GM12864 (cell line): ENCODE measurements at regions not wholly inside any gene's neighbourhood (a gene's known extent, or its start where the extent isn't known, plus 50 kb on each side); places are given as distances from the start of the nearest gene placed in this dataset.

Experiments
- DNase-seq: peaks from one replicate; pipeline ENCODE4 v3.0.0-alpha.2; 2011; ENCODE audit warnings: low read depth
- H3K4me3 ChIP-seq: 2 replicates; pipeline ENCODE4 v1.5.1; 2011; ENCODE audit warnings: mild to moderate bottlenecking, low read depth, low read length, control low read depth
- TF ChIP-seq, protein P1 (sequence below): IDR thresholded peaks from 2 replicates; pipeline ENCODE4 v1.5.1; 2011; ENCODE audit warnings: low read depth, mild to moderate bottlenecking, moderate library complexity, low read length, control low read depth, inconsistent platforms; ENCODE audit errors: missing control alignments

DNA sequence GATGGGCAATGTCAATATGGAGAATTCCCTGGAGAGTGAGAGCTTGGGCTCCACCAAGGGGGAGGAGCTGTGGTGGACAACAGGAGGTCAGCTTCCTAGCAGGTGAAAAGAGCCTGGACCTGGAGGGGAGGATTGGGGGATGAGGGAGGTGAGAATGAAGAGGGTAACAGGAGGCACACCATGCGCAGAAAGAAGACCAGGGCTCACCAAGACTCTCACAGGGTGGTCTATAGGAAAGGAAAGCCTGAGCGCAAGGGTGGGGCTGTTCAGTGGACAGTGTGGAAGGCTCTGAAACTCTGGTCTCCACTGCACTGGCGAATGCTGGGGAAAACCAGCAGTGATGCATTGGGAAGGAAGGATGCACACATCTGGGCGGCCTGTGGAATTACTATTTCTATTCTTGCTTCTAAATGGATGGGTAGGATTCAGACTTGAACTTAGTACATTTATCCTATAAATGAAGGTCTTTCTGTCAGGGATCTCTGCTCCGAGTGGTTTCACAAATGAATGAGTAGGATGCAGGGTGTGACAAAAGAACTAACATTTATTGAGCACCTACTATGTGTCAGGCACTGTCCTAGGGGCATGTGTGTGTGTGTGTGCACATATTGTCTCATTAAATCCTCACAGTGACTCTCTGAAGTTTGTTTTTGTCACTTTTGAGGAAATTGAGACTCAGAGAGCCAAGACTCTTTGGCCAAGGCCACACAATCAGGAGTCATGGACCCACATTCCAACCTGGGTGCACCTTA is 152.7 kb downstream of the CD83 start:
- TF ChIP-seq, protein P1, sequence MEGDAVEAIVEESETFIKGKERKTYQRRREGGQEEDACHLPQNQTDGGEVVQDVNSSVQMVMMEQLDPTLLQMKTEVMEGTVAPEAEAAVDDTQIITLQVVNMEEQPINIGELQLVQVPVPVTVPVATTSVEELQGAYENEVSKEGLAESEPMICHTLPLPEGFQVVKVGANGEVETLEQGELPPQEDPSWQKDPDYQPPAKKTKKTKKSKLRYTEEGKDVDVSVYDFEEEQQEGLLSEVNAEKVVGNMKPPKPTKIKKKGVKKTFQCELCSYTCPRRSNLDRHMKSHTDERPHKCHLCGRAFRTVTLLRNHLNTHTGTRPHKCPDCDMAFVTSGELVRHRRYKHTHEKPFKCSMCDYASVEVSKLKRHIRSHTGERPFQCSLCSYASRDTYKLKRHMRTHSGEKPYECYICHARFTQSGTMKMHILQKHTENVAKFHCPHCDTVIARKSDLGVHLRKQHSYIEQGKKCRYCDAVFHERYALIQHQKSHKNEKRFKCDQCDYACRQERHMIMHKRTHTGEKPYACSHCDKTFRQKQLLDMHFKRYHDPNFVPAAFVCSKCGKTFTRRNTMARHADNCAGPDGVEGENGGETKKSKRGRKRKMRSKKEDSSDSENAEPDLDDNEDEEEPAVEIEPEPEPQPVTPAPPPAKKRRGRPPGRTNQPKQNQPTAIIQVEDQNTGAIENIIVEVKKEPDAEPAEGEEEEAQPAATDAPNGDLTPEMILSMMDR = no peak
- no peak for DNase-seq
- H3K4me3 ChIP-seq = no peak overlapping the region

DNA sequence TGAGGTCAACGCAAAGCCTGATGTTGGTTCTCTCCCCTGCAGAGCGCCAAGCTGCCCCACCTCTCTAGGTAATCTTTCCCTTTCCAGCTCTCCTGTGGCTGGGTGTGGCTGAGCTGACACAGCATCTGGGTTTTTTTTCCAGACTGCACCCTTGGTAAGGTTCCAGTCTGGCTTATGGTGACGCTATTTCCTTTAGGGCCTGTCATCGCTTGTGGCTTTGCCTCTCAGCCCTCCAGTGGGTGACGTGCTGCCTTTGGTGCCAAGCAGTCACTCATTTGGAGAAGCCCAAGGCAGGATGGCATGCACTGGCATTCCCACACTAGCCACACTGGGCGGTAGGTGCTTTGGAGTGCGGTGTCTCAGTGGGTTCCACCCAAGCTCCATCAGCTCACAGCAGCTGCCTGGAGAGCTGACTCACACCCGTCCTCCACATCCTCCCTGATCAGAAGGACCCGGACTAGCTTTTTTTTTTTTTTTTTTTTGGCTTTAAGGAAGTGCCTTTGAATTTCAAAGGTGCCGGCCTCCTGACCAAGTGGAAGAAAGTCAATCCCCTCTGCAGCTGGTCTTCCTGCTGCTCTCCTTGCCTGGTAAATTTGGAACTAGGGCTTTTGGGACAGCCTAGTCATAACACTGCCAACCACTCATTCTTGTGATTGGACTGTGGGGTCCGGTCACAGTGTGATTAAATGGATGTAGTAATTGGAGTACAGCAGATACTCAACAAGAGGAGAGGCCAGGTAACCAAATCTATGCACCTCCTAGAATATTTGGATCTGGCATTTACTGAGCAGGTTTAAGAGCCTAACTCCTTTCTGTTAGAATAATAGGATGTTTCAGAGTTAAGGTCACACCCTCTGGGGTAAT is 153.6 kb downstream of the CD83 start:
- TF ChIP-seq, protein P1 = no peak
- H3K4me3 ChIP-seq = no peak overlapping the region
- no peak for DNase-seq

DNA sequence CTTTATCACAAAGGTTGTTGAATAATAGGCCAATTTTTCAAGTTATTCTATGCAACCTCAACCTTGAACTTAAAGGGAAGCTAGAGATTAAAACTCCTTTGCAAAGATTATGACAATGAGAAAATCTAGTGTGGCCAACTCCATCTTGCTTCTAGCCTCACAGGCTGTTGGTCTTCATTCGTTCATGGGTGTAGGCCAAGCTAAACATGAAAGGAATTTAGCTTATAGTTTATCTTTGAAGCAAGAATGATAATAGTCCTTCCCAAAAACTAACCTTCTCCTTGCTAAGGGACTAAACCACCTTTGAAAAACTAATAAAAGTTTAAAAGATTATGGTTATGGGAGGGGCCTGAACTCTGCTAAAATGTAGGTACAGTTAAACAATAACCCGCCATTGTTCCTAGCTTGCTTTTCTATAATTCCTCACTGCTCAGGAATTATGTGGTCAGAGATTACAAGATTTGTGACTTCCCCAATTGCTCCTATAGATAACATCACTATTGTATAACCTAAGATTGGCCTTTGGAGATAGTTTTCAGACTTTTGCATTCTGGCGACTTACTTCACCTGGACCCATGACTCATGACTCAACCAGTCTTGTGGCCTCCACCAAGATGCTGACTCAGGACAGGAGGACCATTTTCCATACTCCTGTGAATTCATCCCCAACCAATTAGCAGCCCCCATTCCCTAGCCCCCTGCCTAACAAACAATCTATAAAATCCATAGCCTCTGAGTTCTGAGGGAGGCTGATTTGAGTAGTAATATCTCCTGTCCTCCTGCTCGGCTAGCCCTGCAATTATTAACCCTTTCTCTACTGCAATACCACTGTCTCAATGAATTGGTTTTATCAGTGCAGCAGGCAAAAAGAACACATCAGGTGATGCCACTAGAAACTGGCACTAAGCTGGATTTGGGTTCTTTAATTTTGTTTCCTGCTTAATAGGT is 154.5 kb downstream of the CD83 start:
- no peak for DNase-seq
- no peak overlapping the region for H3K4me3 ChIP-seq
- TF ChIP-seq, protein P1 = no peak

DNA sequence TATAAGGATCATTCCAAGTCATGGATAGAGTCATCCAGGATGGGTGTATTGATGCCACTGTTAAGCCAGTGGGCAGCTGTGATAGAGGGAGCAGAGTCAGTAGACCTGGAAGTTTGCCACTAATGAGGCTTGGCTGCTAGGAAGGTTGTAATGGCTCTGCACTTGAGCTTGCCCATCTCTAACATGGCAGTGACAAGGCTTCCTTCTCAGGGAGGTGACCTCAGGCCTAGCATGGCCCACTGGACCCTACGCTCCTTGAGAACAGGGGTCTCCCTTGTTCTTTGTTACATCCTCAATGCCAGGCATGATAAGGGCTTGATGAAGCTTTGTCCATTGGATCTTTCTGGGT is 155.1 kb downstream of the CD83 start:
- TF ChIP-seq, protein P1 = no peak
- no peak overlapping the region for H3K4me3 ChIP-seq
- DNase-seq = no peak

DNA sequence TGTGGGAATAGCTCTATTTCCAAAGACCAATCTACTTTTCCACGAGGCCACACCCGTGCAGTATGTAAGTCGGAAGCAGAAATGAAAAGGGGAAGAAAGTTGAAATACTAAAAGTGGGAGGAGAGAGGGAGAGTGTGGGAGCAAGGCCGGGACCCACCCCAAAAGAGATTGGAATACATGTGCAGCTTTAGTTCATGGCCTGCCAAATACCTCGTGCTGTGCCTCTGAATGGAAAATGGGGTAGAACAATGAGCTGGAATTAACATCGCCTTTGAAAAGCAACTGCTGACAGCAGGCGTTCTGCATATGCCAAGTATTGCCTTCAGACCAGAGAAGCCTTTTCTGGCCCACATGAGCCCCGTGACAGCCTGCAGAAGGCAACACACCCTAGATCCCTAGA is 155.6 kb downstream of the CD83 start:
- no peak for DNase-seq
- no peak overlapping the region for H3K4me3 ChIP-seq
- TF ChIP-seq, protein P1 = no peak

DNA sequence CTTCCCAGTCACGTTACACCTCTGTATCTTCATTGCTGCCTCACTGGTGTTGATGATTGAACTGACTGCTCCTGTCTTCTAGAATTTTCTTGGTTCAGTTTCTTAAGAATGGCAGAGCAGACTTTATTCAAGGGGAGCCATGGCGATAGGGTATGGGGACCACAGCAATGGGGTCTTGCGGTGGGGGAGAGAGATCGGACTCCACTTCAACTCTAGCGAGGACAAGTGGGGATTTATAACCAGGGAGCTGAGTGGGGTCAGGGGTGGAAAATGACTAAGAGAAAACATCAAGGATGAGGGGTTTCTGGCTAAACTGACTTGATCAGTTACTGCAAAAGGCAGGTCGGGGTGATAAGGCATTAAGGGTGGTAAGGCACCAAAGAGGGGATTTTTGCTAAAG is 156.4 kb downstream of the CD83 start:
- TF ChIP-seq, protein P1 = no peak
- no peak overlapping the region for H3K4me3 ChIP-seq
- no peak for DNase-seq
